ENCODE measurements at regions not wholly inside any gene's neighbourhood (a gene's known extent, or its start where the extent isn't known, plus 50 kb on each side); places are given as distances from the start of the nearest gene placed in this dataset.

- Histone ChIP-seq H3K4me1 (ENCODE audit: control insufficient read depth, insufficient read depth, low read length) (no peaks in the 10 kb centered on the region), H3K9me3 (ENCODE audit: control insufficient read depth, low read depth, low read length) (no peaks in the 10 kb centered on the region), H3K4me3 (ENCODE audit: low read length) (no peak overlapping the region), H3K27me3 (ENCODE audit: control insufficient read depth, insufficient read depth, low read length) (no peaks in the 10 kb centered on the region), H3K36me3 (ENCODE audit: control insufficient read depth, insufficient read depth, low read length) (no peaks in the 10 kb centered on the region), H3K27ac (ENCODE audit: low read length) (no peak overlapping the region)
- DNase-seq, result no peak
- no CpG with 5 or more reads among the region's 5 CpGs for WGBS (ENCODE audit: insufficient coverage, low lambda C conversion rate)
These were observed 50.4 kb upstream of the KDR start for GRCh38 chr4:55175779-55176231.

- H3K4me3 ChIP-seq (ENCODE audit: low read length), result no peak overlapping the region
- no peaks in the 10 kb centered on the region for H3K9me3 ChIP-seq (ENCODE audit: control insufficient read depth, low read depth, low read length)
- no peaks in the 10 kb centered on the region for H3K36me3 ChIP-seq (ENCODE audit: control insufficient read depth, insufficient read depth, low read length)
- whole genome bisulfite sequencing (ENCODE audit: insufficient coverage, low lambda C conversion rate), result 33% methylated on average over 1 of the region's 4 CpGs
- H3K27me3 ChIP-seq (ENCODE audit: control insufficient read depth, insufficient read depth, low read length), result no peaks in the 10 kb centered on the region
- no peak overlapping the region for H3K27ac ChIP-seq (ENCODE audit: low read length)
- no peaks in the 10 kb centered on the region for H3K4me1 ChIP-seq (ENCODE audit: control insufficient read depth, insufficient read depth, low read length)
- no peak for DNase-seq
These were observed 51.1 kb upstream of the KDR start for GRCh38 chr4:55176497-55176896.

- Histone ChIP-seq H3K4me3 (ENCODE audit: low read length) (no peak overlapping the region), H3K27me3 (ENCODE audit: control insufficient read depth, insufficient read depth, low read length) (no peaks in the 10 kb centered on the region), H3K27ac (ENCODE audit: low read length) (no peak overlapping the region), H3K4me1 (ENCODE audit: control insufficient read depth, insufficient read depth, low read length) (no peaks in the 10 kb centered on the region), H3K9me3 (ENCODE audit: control insufficient read depth, low read depth, low read length) (no peaks in the 10 kb centered on the region), H3K36me3 (ENCODE audit: control insufficient read depth, insufficient read depth, low read length) (no peaks in the 10 kb centered on the region)
- no CpG with 5 or more reads among the region's 4 CpGs for WGBS (ENCODE audit: insufficient coverage, low lambda C conversion rate)
- DNase-seq, result no peak
These were observed 52.1 kb upstream of the KDR start for GRCh38 chr4:55177461-55177860.

GRCh38 chr4:55178226-55179005, 53.0 kb upstream of the KDR start:
- no peaks in the 10 kb centered on the region for H3K36me3 ChIP-seq (ENCODE audit: control insufficient read depth, insufficient read depth, low read length)
- H3K27me3 ChIP-seq (ENCODE audit: control insufficient read depth, insufficient read depth, low read length), result no peaks in the 10 kb centered on the region
- H3K9me3 ChIP-seq (ENCODE audit: control insufficient read depth, low read depth, low read length), result no peaks in the 10 kb centered on the region
- WGBS (ENCODE audit: insufficient coverage, low lambda C conversion rate), result 86% methylated on average over 2 of the region's 7 CpGs
- no peak overlapping the region for H3K4me3 ChIP-seq (ENCODE audit: low read length)
- DNase-seq, result no peak
- H3K27ac ChIP-seq (ENCODE audit: low read length), result no peak overlapping the region
- no peaks in the 10 kb centered on the region for H3K4me1 ChIP-seq (ENCODE audit: control insufficient read depth, insufficient read depth, low read length)

GRCh38 chr4:55181010-55182005, 55.9 kb upstream of the KDR start:
- no CpG with 5 or more reads among the region's 9 CpGs for WGBS (ENCODE audit: insufficient coverage, low lambda C conversion rate)
- Histone ChIP-seq H3K36me3 (ENCODE audit: control insufficient read depth, insufficient read depth, low read length) (no peaks in the 10 kb centered on the region), H3K4me1 (ENCODE audit: control insufficient read depth, insufficient read depth, low read length) (no peaks in the 10 kb centered on the region), H3K9me3 (ENCODE audit: control insufficient read depth, low read depth, low read length) (no peaks in the 10 kb centered on the region), H3K4me3 (ENCODE audit: low read length) (no peak overlapping the region), H3K27ac (ENCODE audit: low read length) (no peak overlapping the region), H3K27me3 (ENCODE audit: control insufficient read depth, insufficient read depth, low read length) (no peaks in the 10 kb centered on the region)
- DNase-seq, result no peak

- Histone ChIP-seq H3K4me3 (ENCODE audit: low read length) (no peak overlapping the region), H3K36me3 (ENCODE audit: control insufficient read depth, insufficient read depth, low read length) (no peaks in the 10 kb centered on the region), H3K9me3 (ENCODE audit: control insufficient read depth, low read depth, low read length) (no peaks in the 10 kb centered on the region), H3K4me1 (ENCODE audit: control insufficient read depth, insufficient read depth, low read length) (no peaks in the 10 kb centered on the region), H3K27ac (ENCODE audit: low read length) (no peak overlapping the region), H3K27me3 (ENCODE audit: control insufficient read depth, insufficient read depth, low read length) (no peaks in the 10 kb centered on the region)
- WGBS (ENCODE audit: insufficient coverage, low lambda C conversion rate), result 62% methylated on average over 2 of the region's 8 CpGs
- no peak for DNase-seq
These were observed 58.7 kb upstream of the KDR start for GRCh38 chr4:55183926-55184599.

GRCh38 chr4:55184600-55185523, 59.5 kb upstream of the KDR start:
- no peaks in the 10 kb centered on the region for H3K36me3 ChIP-seq (ENCODE audit: control insufficient read depth, insufficient read depth, low read length)
- DNase-seq, result no peak
- H3K9me3 ChIP-seq (ENCODE audit: control insufficient read depth, low read depth, low read length), result no peaks in the 10 kb centered on the region
- H3K27ac ChIP-seq (ENCODE audit: low read length), result no peak overlapping the region
- no peaks in the 10 kb centered on the region for H3K4me1 ChIP-seq (ENCODE audit: control insufficient read depth, insufficient read depth, low read length)
- H3K4me3 ChIP-seq (ENCODE audit: low read length), result no peak overlapping the region
- WGBS (ENCODE audit: insufficient coverage, low lambda C conversion rate), result 90% methylated on average over 2 of the region's 9 CpGs
- no peaks in the 10 kb centered on the region for H3K27me3 ChIP-seq (ENCODE audit: control insufficient read depth, insufficient read depth, low read length)

GRCh38 chr4:55186123-55186522, 60.7 kb upstream of the KDR start:
- Histone ChIP-seq H3K4me1 (ENCODE audit: control insufficient read depth, insufficient read depth, low read length) (no peaks in the 10 kb centered on the region), H3K27me3 (ENCODE audit: control insufficient read depth, insufficient read depth, low read length) (no peaks in the 10 kb centered on the region)

GRCh38 chr4:55186700-55187099, 61.3 kb upstream of the KDR start:
- no peaks in the 10 kb centered on the region for H3K4me1 ChIP-seq (ENCODE audit: control insufficient read depth, insufficient read depth, low read length)
- H3K36me3 ChIP-seq (ENCODE audit: control insufficient read depth, insufficient read depth, low read length), result no peaks in the 10 kb centered on the region
- H3K9me3 ChIP-seq (ENCODE audit: control insufficient read depth, low read depth, low read length), result no peaks in the 10 kb centered on the region
- H3K4me3 ChIP-seq (ENCODE audit: low read length), result no peak overlapping the region
- no peak for DNase-seq
- no CpG with 5 or more reads among the region's 3 CpGs for WGBS (ENCODE audit: insufficient coverage, low lambda C conversion rate)
- H3K27ac ChIP-seq (ENCODE audit: low read length), result no peak overlapping the region
- no peaks in the 10 kb centered on the region for H3K27me3 ChIP-seq (ENCODE audit: control insufficient read depth, insufficient read depth, low read length)

More at GRCh38 chr4:55186123-55186522, 60.7 kb upstream of the KDR start:
- Histone ChIP-seq H3K4me3 (ENCODE audit: low read length) (no peak overlapping the region), H3K27ac (ENCODE audit: low read length) (no peak overlapping the region), H3K9me3 (ENCODE audit: control insufficient read depth, low read depth, low read length) (no peaks in the 10 kb centered on the region), H3K36me3 (ENCODE audit: control insufficient read depth, insufficient read depth, low read length) (no peaks in the 10 kb centered on the region)
- no peak for DNase-seq
